ENCODE measurements at regions not wholly inside any gene's neighbourhood (a gene's known extent, or its start where the extent isn't known, plus 50 kb on each side); places are given as distances from the start of the nearest gene placed in this dataset.

DNA sequence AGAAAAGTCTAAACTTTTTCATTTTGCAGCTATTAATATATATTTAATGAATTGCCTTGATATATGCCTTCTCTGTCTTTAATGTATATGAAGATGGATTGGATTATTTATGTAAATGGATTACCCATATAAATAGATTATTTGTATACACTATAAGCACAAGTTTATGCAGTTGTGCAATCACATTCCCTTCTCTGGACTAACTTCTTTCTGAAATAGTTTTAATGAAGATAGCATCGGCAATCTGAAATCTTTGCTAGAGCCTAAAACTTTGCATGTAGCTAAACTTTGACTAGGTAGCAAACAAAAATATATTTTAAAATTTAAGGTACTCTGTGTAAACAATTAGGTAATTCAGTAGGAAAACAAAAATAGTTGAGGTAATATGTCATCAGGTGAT is 127.8 kb downstream of the PCDH7 start:
- Histone ChIP-seq H3K27ac (no peak overlapping the region), H3K4me3 (no peak overlapping the region), H3K36me3 (no peaks in the 10 kb centered on the region), H3K9me3 (no peaks in the 10 kb centered on the region), H3K27me3 (no peaks in the 10 kb centered on the region), H3K4me1 (no peaks in the 10 kb centered on the region)
- no peak for DNase-seq (ENCODE audit: low spot score in 2 of 2)
- no peak for TF ChIP-seq POLR2A (IDR thresholded peaks at IDR 0.05)
- TF ChIP-seq, protein P1, sequence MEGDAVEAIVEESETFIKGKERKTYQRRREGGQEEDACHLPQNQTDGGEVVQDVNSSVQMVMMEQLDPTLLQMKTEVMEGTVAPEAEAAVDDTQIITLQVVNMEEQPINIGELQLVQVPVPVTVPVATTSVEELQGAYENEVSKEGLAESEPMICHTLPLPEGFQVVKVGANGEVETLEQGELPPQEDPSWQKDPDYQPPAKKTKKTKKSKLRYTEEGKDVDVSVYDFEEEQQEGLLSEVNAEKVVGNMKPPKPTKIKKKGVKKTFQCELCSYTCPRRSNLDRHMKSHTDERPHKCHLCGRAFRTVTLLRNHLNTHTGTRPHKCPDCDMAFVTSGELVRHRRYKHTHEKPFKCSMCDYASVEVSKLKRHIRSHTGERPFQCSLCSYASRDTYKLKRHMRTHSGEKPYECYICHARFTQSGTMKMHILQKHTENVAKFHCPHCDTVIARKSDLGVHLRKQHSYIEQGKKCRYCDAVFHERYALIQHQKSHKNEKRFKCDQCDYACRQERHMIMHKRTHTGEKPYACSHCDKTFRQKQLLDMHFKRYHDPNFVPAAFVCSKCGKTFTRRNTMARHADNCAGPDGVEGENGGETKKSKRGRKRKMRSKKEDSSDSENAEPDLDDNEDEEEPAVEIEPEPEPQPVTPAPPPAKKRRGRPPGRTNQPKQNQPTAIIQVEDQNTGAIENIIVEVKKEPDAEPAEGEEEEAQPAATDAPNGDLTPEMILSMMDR (IDR thresholded peaks at IDR 0.05), result no peak
- no peak for TF ChIP-seq POLR2AphosphoS5 (IDR thresholded peaks at IDR 0.05)
- intact Hi-C loops (cut with DNase I; ENCODE audit: low total_unique reads), result no loop called here

DNA sequence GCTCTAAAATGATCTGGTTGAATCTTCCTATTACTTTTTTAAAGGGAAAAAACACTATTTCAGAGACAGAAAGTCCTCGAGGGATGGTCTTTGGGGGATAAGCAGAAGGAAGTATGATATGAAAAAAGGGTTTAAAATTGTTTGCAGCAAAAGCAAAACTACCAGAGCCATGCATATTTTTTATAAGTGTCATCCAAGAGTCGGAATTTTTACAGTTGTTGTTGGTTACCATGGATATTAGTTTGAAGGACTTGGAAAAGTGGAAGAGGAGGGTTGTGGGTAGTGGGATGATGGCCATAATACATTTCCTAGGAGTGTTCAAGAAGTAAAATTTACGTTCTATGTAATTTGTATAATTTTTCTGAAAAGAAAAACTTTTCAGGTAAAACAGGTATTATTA is 134.4 kb downstream of the PCDH7 start:
- Histone ChIP-seq H3K27ac (no peak overlapping the region), H3K9me3 (no peaks in the 10 kb centered on the region), H3K27me3 (no peaks in the 10 kb centered on the region), H3K36me3 (no peaks in the 10 kb centered on the region), H3K4me3 (no peak overlapping the region), H3K4me1 (no peaks in the 10 kb centered on the region)
- intact Hi-C loops (cut with DNase I; ENCODE audit: low total_unique reads), result no loop called here
- TF ChIP-seq POLR2AphosphoS5 (IDR thresholded peaks at IDR 0.05), result no peak
- TF ChIP-seq POLR2A (IDR thresholded peaks at IDR 0.05), result no peak
- TF ChIP-seq, protein P1 (IDR thresholded peaks at IDR 0.05), result no peak
- DNase-seq (ENCODE audit: low spot score in 2 of 2), result no peak

DNA sequence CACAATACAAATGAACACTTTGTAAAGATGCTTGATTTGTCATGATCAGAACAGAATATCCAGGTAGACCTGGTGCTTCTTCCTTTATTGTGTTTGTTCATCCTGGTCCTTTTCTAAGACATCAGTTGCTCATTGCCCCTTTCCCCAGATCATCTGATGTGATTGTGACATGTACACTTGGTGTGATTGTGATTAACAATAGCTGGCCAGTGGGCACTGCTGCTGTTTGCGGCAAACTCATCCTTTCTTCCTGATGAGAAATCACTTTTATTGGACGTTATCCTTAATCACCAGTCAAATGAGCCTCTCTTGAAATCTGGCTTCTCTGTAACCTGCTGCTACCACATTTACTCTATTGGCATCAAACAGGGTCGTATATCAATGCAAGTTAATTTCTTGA is 135.1 kb downstream of the PCDH7 start:
- intact Hi-C loops (cut with DNase I; ENCODE audit: low total_unique reads), result no loop called here
- Histone ChIP-seq H3K27me3 (no peaks in the 10 kb centered on the region), H3K9me3 (no peaks in the 10 kb centered on the region), H3K36me3 (no peaks in the 10 kb centered on the region), H3K4me3 (no peak overlapping the region), H3K4me1 (no peaks in the 10 kb centered on the region), H3K27ac (no peak overlapping the region)
- DNase-seq (ENCODE audit: low spot score in 2 of 2), result no peak
- TF ChIP-seq POLR2AphosphoS5 (IDR thresholded peaks at IDR 0.05), result no peak
- TF ChIP-seq, protein P1 (IDR thresholded peaks at IDR 0.05), result no peak
- TF ChIP-seq POLR2A (IDR thresholded peaks at IDR 0.05), result no peak

DNA sequence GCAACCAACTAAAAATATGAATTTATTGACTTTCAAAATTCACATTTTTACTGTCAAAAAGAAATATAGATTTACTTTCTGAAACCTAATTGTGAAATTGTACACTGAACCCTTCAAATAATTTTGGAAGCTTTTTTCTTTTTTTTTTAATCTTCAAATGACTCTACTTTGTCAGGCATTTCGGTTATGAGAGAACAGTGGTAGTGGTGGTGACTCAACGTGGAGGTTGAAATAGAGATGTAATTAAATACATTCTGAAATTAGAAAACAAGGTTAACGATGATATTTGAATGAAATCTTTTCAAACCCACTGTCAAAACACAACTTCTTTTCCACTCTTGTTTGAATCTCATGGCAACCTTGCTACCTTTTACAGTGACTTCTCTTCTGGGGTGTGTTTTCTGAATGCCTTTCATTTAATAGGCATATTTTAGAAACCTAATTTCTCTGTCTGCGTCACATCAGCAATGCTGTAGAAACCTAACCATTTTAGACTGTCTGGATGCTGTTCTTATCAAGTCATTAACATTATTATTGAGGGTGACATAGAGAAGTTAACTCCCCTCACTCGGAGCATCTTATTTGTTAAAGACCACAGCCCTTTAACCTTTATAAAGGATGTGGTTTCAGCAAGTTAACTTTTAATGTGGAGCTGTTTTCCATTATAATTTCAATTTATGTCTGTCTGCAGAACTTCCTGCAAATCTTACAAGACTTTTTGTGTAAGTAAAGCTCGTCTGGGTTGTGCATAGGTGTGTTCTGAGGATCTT is 136.8 kb downstream of the PCDH7 start:
- Histone ChIP-seq H3K4me3 (no peak overlapping the region), H3K27me3 (no peaks in the 10 kb centered on the region), H3K9me3 (no peaks in the 10 kb centered on the region), H3K4me1 (no peaks in the 10 kb centered on the region), H3K27ac (no peak overlapping the region), H3K36me3 (no peaks in the 10 kb centered on the region)
- DNase-seq (ENCODE audit: low spot score in 2 of 2), result no peak
- intact Hi-C loops (cut with DNase I; ENCODE audit: low total_unique reads), result no loop called here
- TF ChIP-seq, protein P1 (IDR thresholded peaks at IDR 0.05), result no peak
- TF ChIP-seq POLR2A (IDR thresholded peaks at IDR 0.05), result no peak
- no peak for TF ChIP-seq POLR2AphosphoS5 (IDR thresholded peaks at IDR 0.05)

DNA sequence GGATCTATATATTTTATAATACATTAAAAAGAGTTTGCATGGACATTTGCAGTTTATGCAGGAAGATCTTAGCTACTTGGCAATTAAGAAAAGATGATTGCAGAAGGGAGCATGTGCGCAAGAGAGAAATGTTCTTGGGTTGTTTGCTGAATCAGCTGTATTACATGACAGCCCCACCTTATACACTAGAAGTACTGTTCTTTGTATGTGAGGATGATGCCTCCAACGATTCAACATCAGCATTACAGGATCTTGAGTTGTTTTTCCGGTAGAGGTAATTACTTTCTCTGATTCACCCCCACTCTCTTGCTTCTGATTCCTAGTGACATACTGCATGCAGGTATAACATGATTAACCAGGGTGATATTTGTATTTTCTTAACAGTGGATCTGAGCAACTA is 140.8 kb downstream of the PCDH7 start:
- Histone ChIP-seq H3K27me3 (no peaks in the 10 kb centered on the region), H3K9me3 (no peaks in the 10 kb centered on the region), H3K4me1 (no peaks in the 10 kb centered on the region), H3K4me3 (no peak overlapping the region), H3K36me3 (no peaks in the 10 kb centered on the region), H3K27ac (no peak overlapping the region)
- DNase-seq (ENCODE audit: low spot score in 2 of 2), result no peak
- intact Hi-C loops (cut with DNase I; ENCODE audit: low total_unique reads), result no loop called here
- TF ChIP-seq POLR2A (IDR thresholded peaks at IDR 0.05) (no peak), POLR2AphosphoS5 (IDR thresholded peaks at IDR 0.05) (no peak)
- TF ChIP-seq, protein P1 (IDR thresholded peaks at IDR 0.05), result no peak
